Epithelial cell of proximal tubule (primary cell): ENCODE measurements at regions not wholly inside any gene's neighbourhood (a gene's known extent, or its start where the extent isn't known, plus 50 kb on each side); places are given as distances from the start of the nearest gene placed in this dataset.

Experiments
- DNase-seq: peaks from one replicate; pipeline ENCODE4 v3.0.0-alpha.2; 2011; ENCODE audit warnings: low read depth
- H3K4me3 ChIP-seq: 2 replicates; pipeline ENCODE4 v1.5.1; 2011; ENCODE audit warnings: low read depth, mild to moderate bottlenecking, low read length
- CTCF ChIP-seq: conservative IDR thresholded peaks from 2 replicates; pipeline ENCODE4 v1.5.1; 2012; ENCODE audit warnings: low read depth, mild to moderate bottlenecking, low read length

GRCh38 chr14:36056845-36057244, 119.7 kb downstream of the PTCSC3 start:
- no peak for DNase-seq
- TF ChIP-seq CTCF, result no peak
- H3K4me3 ChIP-seq, result no peak overlapping the region

- no peak for DNase-seq
- H3K4me3 ChIP-seq, result no peak overlapping the region
- no peak for TF ChIP-seq CTCF
Measured at GRCh38 chr14:36055681-36056225, 120.8 kb downstream of the PTCSC3 start.

GRCh38 chr14:36055052-36055378, 121.5 kb downstream of the PTCSC3 start:
- TF ChIP-seq CTCF, result no peak

GRCh38 chr14:36054353-36055051, 122.0 kb downstream of the PTCSC3 start:
- no peak for DNase-seq
- H3K4me3 ChIP-seq, result no peak overlapping the region
- no peak for TF ChIP-seq CTCF

More at GRCh38 chr14:36055052-36055378, 121.5 kb downstream of the PTCSC3 start:
- DNase-seq, result no peak
- H3K4me3 ChIP-seq, result no peak overlapping the region

GRCh38 chr14:36052681-36053080, 123.8 kb downstream of the PTCSC3 start:
- no peak overlapping the region for H3K4me3 ChIP-seq
- no peak for TF ChIP-seq CTCF

GRCh38 chr14:36052063-36052462, 124.5 kb downstream of the PTCSC3 start:
- TF ChIP-seq CTCF, result no peak
- H3K4me3 ChIP-seq, result no peak overlapping the region
- DNase-seq, result no peak

More at GRCh38 chr14:36052681-36053080, 123.8 kb downstream of the PTCSC3 start:
- no peak for DNase-seq

GRCh38 chr14:36048667-36049066, 127.9 kb downstream of the PTCSC3 start:
- no peak for DNase-seq
- no peak overlapping the region for H3K4me3 ChIP-seq
- TF ChIP-seq CTCF, result no peak
